HPDE6-E6E7 (cell line): ENCODE measurements at regions not wholly inside any gene's neighbourhood (a gene's known extent, or its start where the extent isn't known, plus 50 kb on each side); places are given as distances from the start of the nearest gene placed in this dataset.

Experiments
- DNase-seq: peaks from one replicate; pipeline ENCODE4 v3.0.0; 2011; ENCODE audit warnings: missing footprints; ENCODE audit errors: extremely low spot score

- DNase-seq = no peak
Observed at GRCh38 chr18:77517901-77518300, 268.3 kb downstream of the GALR1 start.

GRCh38 chr18:77520767-77521166 is 271.1 kb downstream of the GALR1 start:
- DNase-seq = no peak

GRCh38 chr18:77522051-77522675 is 272.5 kb downstream of the GALR1 start:
- no peak for DNase-seq

- no peak for DNase-seq
Observed at GRCh38 chr18:77524909-77525308, 275.3 kb downstream of the GALR1 start.

- DNase-seq = no peak
Observed at GRCh38 chr18:77526962-77527361, 277.3 kb downstream of the GALR1 start.

- no peak for DNase-seq
Observed at GRCh38 chr18:77528872-77529271, 279.2 kb downstream of the GALR1 start.

GRCh38 chr18:77529492-77530176 is 280.0 kb downstream of the GALR1 start:
- DNase-seq = no peak

- no peak for DNase-seq
Observed at GRCh38 chr18:77530732-77531131, 281.1 kb downstream of the GALR1 start.

GRCh38 chr18:77539860-77540259 is 290.2 kb downstream of the GALR1 start:
- DNase-seq = no peak

GRCh38 chr18:77544792-77545191 is 295.1 kb downstream of the GALR1 start:
- no peak for DNase-seq

GRCh38 chr18:77547757-77548156 is 298.1 kb downstream of the GALR1 start:
- DNase-seq = no peak

GRCh38 chr18:77548790-77549420 is 299.3 kb downstream of the GALR1 start:
- no peak for DNase-seq

GRCh38 chr18:77550625-77551024 is 301.0 kb downstream of the GALR1 start:
- no peak for DNase-seq

GRCh38 chr18:77551055-77551454 is 301.4 kb downstream of the GALR1 start:
- no peak for DNase-seq

GRCh38 chr18:77552945-77553344 is 303.3 kb downstream of the GALR1 start:
- no peak for DNase-seq

- DNase-seq = no peak
Observed at GRCh38 chr18:77554061-77554460, 304.4 kb downstream of the GALR1 start.

GRCh38 chr18:77557046-77557587 is 307.5 kb downstream of the GALR1 start:
- DNase-seq = no peak

GRCh38 chr18:77559274-77559910 is 309.7 kb downstream of the GALR1 start:
- DNase-seq = no peak

- DNase-seq = no peak
Observed at GRCh38 chr18:77560341-77560992, 310.8 kb downstream of the GALR1 start.

GRCh38 chr18:77566604-77567003 is 317.0 kb downstream of the GALR1 start:
- no peak for DNase-seq

- DNase-seq = no peak
Observed at GRCh38 chr18:77567205-77567604, 317.6 kb downstream of the GALR1 start.

- no peak for DNase-seq
Observed at GRCh38 chr18:77571743-77572142, 322.1 kb downstream of the GALR1 start.
